ENCODE measurements at regions not wholly inside any gene's neighbourhood (a gene's known extent, or its start where the extent isn't known, plus 50 kb on each side); places are given as distances from the start of the nearest gene placed in this dataset.

- H3K9me3 ChIP-seq: peaks cover 0 to 3% (median 0%) of the 10 kb centered on the region in 12 donors
- intact Hi-C loops (cut with DNase I): no loop called here
- H3K36me3 ChIP-seq: no peaks in the 10 kb centered on the region
- DNase-seq: no peak
- no peak for TF ChIP-seq POLR2A (IDR thresholded peaks at IDR 0.05)
- TF ChIP-seq, protein P1, sequence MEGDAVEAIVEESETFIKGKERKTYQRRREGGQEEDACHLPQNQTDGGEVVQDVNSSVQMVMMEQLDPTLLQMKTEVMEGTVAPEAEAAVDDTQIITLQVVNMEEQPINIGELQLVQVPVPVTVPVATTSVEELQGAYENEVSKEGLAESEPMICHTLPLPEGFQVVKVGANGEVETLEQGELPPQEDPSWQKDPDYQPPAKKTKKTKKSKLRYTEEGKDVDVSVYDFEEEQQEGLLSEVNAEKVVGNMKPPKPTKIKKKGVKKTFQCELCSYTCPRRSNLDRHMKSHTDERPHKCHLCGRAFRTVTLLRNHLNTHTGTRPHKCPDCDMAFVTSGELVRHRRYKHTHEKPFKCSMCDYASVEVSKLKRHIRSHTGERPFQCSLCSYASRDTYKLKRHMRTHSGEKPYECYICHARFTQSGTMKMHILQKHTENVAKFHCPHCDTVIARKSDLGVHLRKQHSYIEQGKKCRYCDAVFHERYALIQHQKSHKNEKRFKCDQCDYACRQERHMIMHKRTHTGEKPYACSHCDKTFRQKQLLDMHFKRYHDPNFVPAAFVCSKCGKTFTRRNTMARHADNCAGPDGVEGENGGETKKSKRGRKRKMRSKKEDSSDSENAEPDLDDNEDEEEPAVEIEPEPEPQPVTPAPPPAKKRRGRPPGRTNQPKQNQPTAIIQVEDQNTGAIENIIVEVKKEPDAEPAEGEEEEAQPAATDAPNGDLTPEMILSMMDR (IDR thresholded peaks at IDR 0.05): no peak
- no peak overlapping the region for H3K27ac ChIP-seq
- ATAC-seq: no peak
- H3K4me3 ChIP-seq: no peak overlapping the region
- WGBS, 4 donors: 55 to 66% (median 60%) methylated on average over 3 of the region's 3 CpGs
- H3K4me1 ChIP-seq: no peaks in the 10 kb centered on the region
- H3K27me3 ChIP-seq: no peaks in the 10 kb centered on the region
These were observed 1505.0 kb downstream of the SI start for GRCh38 chr3:163573324-163573723.

DNA sequence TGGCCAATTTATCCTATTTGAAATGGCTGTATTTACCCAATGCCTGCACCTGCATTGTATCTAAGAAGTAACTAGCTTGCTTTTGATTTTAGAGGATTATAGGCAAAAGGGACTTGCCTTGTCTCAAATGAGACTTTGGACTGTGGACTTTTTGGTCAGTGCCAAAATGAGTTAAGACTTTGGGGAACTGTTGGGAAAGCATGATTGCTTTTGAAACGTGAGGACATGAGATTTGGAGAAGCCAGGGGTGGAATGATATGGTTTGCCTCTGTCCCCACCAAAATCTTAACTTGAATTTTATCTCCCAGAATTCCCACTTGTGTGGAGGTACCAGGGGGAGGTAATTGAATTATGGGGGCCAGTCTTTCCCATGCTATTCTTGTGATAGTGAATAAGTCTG lies 1505.4 kb downstream of the SI start:
- Histone ChIP-seq H3K36me3 (no peaks in the 10 kb centered on the region), H3K27me3 (no peaks in the 10 kb centered on the region), H3K9me3 (peaks cover 0 to 3% (median 0%) of the 10 kb centered on the region in 12 donors), H3K4me3 (no peak overlapping the region), H3K27ac (no peak overlapping the region), H3K4me1 (no peaks in the 10 kb centered on the region)
- intact Hi-C loops (cut with DNase I): no loop called here
- ATAC-seq: no peak
- no peak for TF ChIP-seq POLR2A (IDR thresholded peaks at IDR 0.05)
- TF ChIP-seq, protein P1 (IDR thresholded peaks at IDR 0.05): no peak
- no peak for DNase-seq
- WGBS, 4 donors: 30 to 51% (median 37%) methylated on average over 1 of the region's 1 CpG

GRCh38 chr3:163563485-163563884 lies 1514.8 kb downstream of the SI start:
- no peaks in the 10 kb centered on the region for H3K27me3 ChIP-seq
- no peak overlapping the region for H3K4me3 ChIP-seq
- intact Hi-C loops (cut with DNase I): no loop called here
- no peaks in the 10 kb centered on the region for H3K4me1 ChIP-seq
- 54 to 66% (median 62%) methylated on average over 1 of the region's 1 CpG for WGBS, 4 donors
- TF ChIP-seq POLR2A (IDR thresholded peaks at IDR 0.05): no peak
- TF ChIP-seq, protein P1 (IDR thresholded peaks at IDR 0.05): no peak
- no peak overlapping the region for H3K27ac ChIP-seq
- no peaks in the 10 kb centered on the region for H3K36me3 ChIP-seq
- DNase-seq (no peak), ATAC-seq (no peak)
- H3K9me3 ChIP-seq: peaks cover 0 to 5% (median 0%) of the 10 kb centered on the region in 12 donors

GRCh38 chr3:163562625-163563024 lies 1515.7 kb downstream of the SI start:
- H3K4me1 ChIP-seq: no peaks in the 10 kb centered on the region
- peaks cover 0 to 5% (median 0%) of the 10 kb centered on the region in 12 donors for H3K9me3 ChIP-seq
- H3K4me3 ChIP-seq: no peak overlapping the region
- H3K36me3 ChIP-seq: no peaks in the 10 kb centered on the region
- TF ChIP-seq POLR2A (IDR thresholded peaks at IDR 0.05): no peak
- TF ChIP-seq, protein P1 (IDR thresholded peaks at IDR 0.05): no peak
- 52 to 53% (median 52%) methylated on average over 2 of the region's 2 CpGs for WGBS, 4 donors
- intact Hi-C loops (cut with DNase I): no loop called here
- no peak overlapping the region for H3K27ac ChIP-seq
- DNase-seq (no peak), ATAC-seq (no peak)
- no peaks in the 10 kb centered on the region for H3K27me3 ChIP-seq

Measured in heart left ventricle (tissue), 16 donors.